SK-N-SH (cell line): ENCODE measurements at regions not wholly inside any gene's neighbourhood (a gene's known extent, or its start where the extent isn't known, plus 50 kb on each side); places are given as distances from the start of the nearest gene placed in this dataset.
A peak's percentile ranks its signal among the peaks of the same experiment; 100 is the strongest.

ENCODE experiments used
- CTCF ChIA-PET: fragments of 300-600, 350-600 bp; formaldehyde crosslinking; extraction: SDS; loops from one replicate; lab custom pipeline; 2021; lab: Yijun Ruan, JAX
- POLR2A ChIA-PET: fragments of 350-600 bp; sonication (Branson Sonifier 250); formaldehyde crosslinking; extraction: SDS; loops from one replicate; lab custom pipeline; 2020; ENCODE audit warnings: antibody characterized with exemption, inconsistent platforms; lab: Yijun Ruan, JAX
- DNase-seq: peaks from one replicate; pipeline ENCODE4 v3.0.0; 2012
- H2AFZ ChIP-seq: fragments of 200-600 bp; sonication (generic); 2 replicates; pipeline ENCODE4 v1.8.1; 2016; ENCODE audit warnings: antibody characterized with exemption, mild to moderate bottlenecking, low read depth
- H3F3A ChIP-seq: fragments of 200-600 bp; sonication (generic); replicated peaks from 2 replicates; pipeline ENCODE3; 2016; ENCODE audit warnings: antibody characterized with exemption, mild to moderate bottlenecking; ENCODE audit not compliant: insufficient read depth
- H3K27ac ChIP-seq, 2 experiments: fragments of 200-500 bp in 1 of 2; fragments of 200-600 bp in 1 of 2; sonication (Bioruptor generic) in 1 of 2; sonication (generic), shearing (Covaris generic) in 1 of 2; 2 replicates each; pipeline versions ENCODE4 v1.5.1 to v1.6.1; 2014 to 2016; ENCODE audit warnings: low read depth in 2 of 2, inconsistent platforms in 1 of 2, low read length in 1 of 2, mild to moderate bottlenecking in 1 of 2, mixed read lengths in 1 of 2
- H3K27me3 ChIP-seq: fragments of 200-600 bp; sonication (generic), shearing (Covaris generic); 2 replicates; pipeline ENCODE4 v1.6.1; 2016; ENCODE audit warnings: mixed run types; ENCODE audit not compliant: insufficient read depth
- H3K36me3 ChIP-seq, 2 experiments: fragments of 200-500 bp in 1 of 2; fragments of 200-600 bp in 1 of 2; sonication (Bioruptor generic) in 1 of 2; sonication (generic) in 1 of 2; replicated peaks in 1 of 2; 2 replicates each; pipeline versions ENCODE3 to v1.5.1; 2014 to 2016; ENCODE audit warnings: low read length in 1 of 2, mild to moderate bottlenecking in 1 of 2; ENCODE audit not compliant: insufficient read depth in 2 of 2, control insufficient read depth in 1 of 2
- H3K4me1 ChIP-seq, 2 experiments: fragments of 200-500 bp in 1 of 2; fragments of 200-600 bp in 1 of 2; sonication (Bioruptor generic) in 1 of 2; sonication (generic), shearing (Covaris generic) in 1 of 2; 2 replicates each; pipeline versions ENCODE4 v1.5.1 to v1.6.1; 2014 to 2016; ENCODE audit warnings: low read depth in 1 of 2, low read length in 1 of 2, mixed run types in 1 of 2; ENCODE audit not compliant: insufficient read depth in 2 of 2, control insufficient read depth in 1 of 2
- H3K4me2 ChIP-seq: fragments of 200-600 bp; sonication (generic), shearing (Covaris generic); 2 replicates; pipeline ENCODE4 v1.6.1; 2017; ENCODE audit warnings: mixed run types
- H3K4me3 ChIP-seq, 2 experiments: fragments of 200-500 bp in 1 of 2; fragments of 200-600 bp in 1 of 2; sonication (Bioruptor generic) in 1 of 2; sonication (generic), shearing (Covaris generic) in 1 of 2; 2 replicates each; pipeline versions ENCODE4 v1.5.1 to v1.8.1; 2014 to 2016; ENCODE audit warnings: low read depth in 2 of 2, inconsistent platforms in 1 of 2, low read length in 1 of 2, mild to moderate bottlenecking in 1 of 2, mixed read lengths in 1 of 2, moderate library complexity in 1 of 2
- H3K79me2 ChIP-seq: fragments of 200-600 bp; sonication (generic); 2 replicates; pipeline ENCODE4 v1.8.1; 2017; ENCODE audit warnings: mild to moderate bottlenecking; ENCODE audit not compliant: insufficient read depth
- H3K9ac ChIP-seq: fragments of 200-600 bp; sonication (generic); 2 replicates; pipeline ENCODE4 v1.6.1; 2017; ENCODE audit warnings: mixed run types
- H3K9me2 ChIP-seq: fragments of 200-600 bp; sonication (generic); 2 replicates; pipeline ENCODE4 v1.6.1; 2017; ENCODE audit warnings: mixed run types
- H3K9me3 ChIP-seq: fragments of 200-600 bp; sonication (generic); 2 replicates; pipeline ENCODE4 v1.6.1; 2017; ENCODE audit warnings: mixed run types, mild to moderate bottlenecking, moderate library complexity
- H4K20me1 ChIP-seq: fragments of 200-600 bp; sonication (generic); 2 replicates; pipeline ENCODE4 v1.6.1; 2017; ENCODE audit warnings: mild to moderate bottlenecking, mixed run types; ENCODE audit not compliant: insufficient read depth
- FOSL2 ChIP-seq: IDR thresholded peaks from 2 replicates; pipeline ENCODE4 v1.4.0; 2012; ENCODE audit warnings: low read depth, mild to moderate bottlenecking, moderate library complexity, borderline replicate concordance
- FOXJ3 ChIP-seq: sonication (generic); formaldehyde crosslinking; IDR thresholded peaks from 2 replicates; pipeline ENCODE4 v1.5.1; 2020; ENCODE audit warnings: mild to moderate bottlenecking, missing genetic modification reagents
- JUND ChIP-seq: IDR thresholded peaks from 2 replicates; pipeline ENCODE4 v1.4.0; 2012
- MEF2A ChIP-seq: IDR thresholded peaks from 2 replicates; pipeline ENCODE4 v1.4.0; 2012; ENCODE audit warnings: low read depth, borderline replicate concordance
- RAD21 ChIP-seq: IDR thresholded peaks from 2 replicates; pipeline ENCODE4 v1.6.1; 2012; ENCODE audit warnings: mild to moderate bottlenecking, low read length
- RFX5 ChIP-seq: IDR thresholded peaks from 2 replicates; pipeline ENCODE4 v1.6.1; 2012; ENCODE audit warnings: mild to moderate bottlenecking, improper control_type of control experiment, low read length
- SMC3 ChIP-seq: IDR thresholded peaks from 2 replicates; pipeline ENCODE4 v1.6.1; 2012; ENCODE audit warnings: low read depth, low read length, improper control_type of control experiment
- TEAD4 ChIP-seq: IDR thresholded peaks from 2 replicates; pipeline ENCODE4 v1.4.0; 2012; ENCODE audit warnings: mild to moderate bottlenecking, borderline replicate concordance; ENCODE audit not compliant: insufficient read depth
- ZBTB33 ChIP-seq: IDR thresholded peaks from 2 replicates; pipeline ENCODE4 v1.4.0; 2012; ENCODE audit warnings: low read depth, borderline replicate concordance
- WGBS: methylation state at CpG from one replicate; pipeline ENCODE4 v1.1.6; 2017; ENCODE audit warnings: low lambda C conversion rate; 5-methylcytosine and 5-hydroxymethylcytosine counted together
- TF ChIP-seq, protein P1 (sequence below): fragments of 150-350 bp; IDR thresholded peaks from 2 replicates; pipeline ENCODE4 v1.6.1; 2017; ENCODE audit warnings: antibody characterized with exemption, low read length, low read depth, borderline replicate concordance

DNA sequence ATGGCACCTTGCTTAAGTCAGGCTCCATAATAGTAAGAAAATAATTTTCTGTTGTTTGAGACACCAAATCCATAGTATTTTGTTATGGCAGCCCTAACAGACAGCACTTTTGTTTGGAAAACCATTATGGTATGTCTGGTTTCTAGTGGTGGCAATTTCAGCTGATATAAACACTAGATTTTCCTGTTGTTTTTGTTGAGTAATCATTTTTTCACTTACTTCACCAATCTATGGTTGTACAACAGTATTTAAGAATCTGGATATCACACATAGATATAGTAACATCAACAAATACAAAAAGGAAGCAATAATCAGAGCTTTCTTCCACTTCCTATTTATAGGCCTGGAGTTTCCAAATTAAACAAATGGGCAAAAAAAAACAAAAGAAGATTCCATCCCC lies 725.8 kb upstream of the POM121L12 start:
- Histone ChIP-seq H3K9me2 (no peaks in the 10 kb centered on the region; the same call in 1 of the 2 replicates), H3K4me2 (no peak overlapping the region), H3K4me1 (no peaks in the 10 kb centered on the region), H2AFZ (no peak overlapping the region), H3K9me3 (no peaks in the 10 kb centered on the region), H3K9ac (no peak overlapping the region), H3K36me3 (no peaks in the 10 kb centered on the region), H3K27ac (no peak overlapping the region), H4K20me1 (no peaks in the 10 kb centered on the region), H3K4me3 (no peak overlapping the region), H3K27me3 (no peaks in the 10 kb centered on the region), H3K79me2 (no peaks in the 10 kb centered on the region), H3F3A (no peaks in the 10 kb centered on the region)
- DNase-seq: no peak
- TF ChIP-seq FOSL2 (no peak), MEF2A (no peak), RFX5 (no peak), JUND (no peak), FOXJ3 (CRISPR knock-in tag) (no peak), ZBTB33 (no peak), SMC3 (no peak), TEAD4 (no peak)
- POLR2A ChIA-PET: no interaction called here
- CTCF ChIA-PET: interaction anchor here (0.6 kb wide), 1 partner anchor 1059 kb away, joined by 3 read pairs; no protein-coding TSS in a partner anchor

GRCh38 chr7:52302765-52303520 lies 732.5 kb upstream of the POM121L12 start:
- TF ChIP-seq ZBTB33 (no peak), FOSL2 (no peak), SMC3 (no peak), RAD21 (no peak), MEF2A (no peak)
- TF ChIP-seq, protein P1, sequence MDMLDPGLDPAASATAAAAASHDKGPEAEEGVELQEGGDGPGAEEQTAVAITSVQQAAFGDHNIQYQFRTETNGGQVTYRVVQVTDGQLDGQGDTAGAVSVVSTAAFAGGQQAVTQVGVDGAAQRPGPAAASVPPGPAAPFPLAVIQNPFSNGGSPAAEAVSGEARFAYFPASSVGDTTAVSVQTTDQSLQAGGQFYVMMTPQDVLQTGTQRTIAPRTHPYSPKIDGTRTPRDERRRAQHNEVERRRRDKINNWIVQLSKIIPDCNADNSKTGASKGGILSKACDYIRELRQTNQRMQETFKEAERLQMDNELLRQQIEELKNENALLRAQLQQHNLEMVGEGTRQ: no peak

More at GRCh38 chr7:52302765-52303520, 732.5 kb upstream of the POM121L12 start:
- Histone ChIP-seq H3K27ac (no peak overlapping the region), H3K4me2 (no peak overlapping the region), H3K4me1 (no peaks in the 10 kb centered on the region), H3F3A (no peaks in the 10 kb centered on the region), H3K27me3 (no peaks in the 10 kb centered on the region), H3K9me3 (no peaks in the 10 kb centered on the region), H2AFZ (no peak overlapping the region), H3K79me2 (no peaks in the 10 kb centered on the region), H3K36me3 (no peaks in the 10 kb centered on the region), H3K4me3 (no peak overlapping the region), H4K20me1 (no peaks in the 10 kb centered on the region), H3K9me2 (no peaks in the 10 kb centered on the region; the same call in 1 of the 2 replicates), H3K9ac (no peak overlapping the region)
- ChIA-PET POLR2A (no interaction called here), CTCF (no interaction called here)
- DNase-seq: peak; percentile 23
- WGBS: 79% methylated on average over 23 of the region's 31 CpGs
